Thyroid gland (tissue), 4 donors: ENCODE measurements at regions not wholly inside any gene's neighbourhood (a gene's known extent, or its start where the extent isn't known, plus 50 kb on each side); places are given as distances from the start of the nearest gene placed in this dataset.
"Not testable (repeated sequence)": the region's sequence is repeated elsewhere in the genome, so short reads cannot be mapped to it uniquely, and the experiment has no call there.

Experiments
- POLR2A ChIP-seq, 2 donors: fragments of 450-650 bp; IDR thresholded peaks; one replicate each; pipeline ENCODE4 v1.6.1; 2017; ENCODE audit warnings: antibody characterized with exemption in 2 of 2, mild to moderate bottlenecking in 2 of 2, moderate library complexity in 1 of 2
- TF ChIP-seq, protein P1 (sequence below), 6 experiments: fragments of 200-600 bp in 3 of 6; fragments of 450-650 bp in 3 of 6; sonication (generic) in 3 of 6; IDR thresholded peaks; one replicate each; pipeline ENCODE4 v1.5.1; 2016 to 2019; ENCODE audit warnings: antibody characterized with exemption in 6 of 6, mild to moderate bottlenecking in 2 of 6, inconsistent platforms in 1 of 6, moderate library complexity in 1 of 6

- TF ChIP-seq, protein P1, sequence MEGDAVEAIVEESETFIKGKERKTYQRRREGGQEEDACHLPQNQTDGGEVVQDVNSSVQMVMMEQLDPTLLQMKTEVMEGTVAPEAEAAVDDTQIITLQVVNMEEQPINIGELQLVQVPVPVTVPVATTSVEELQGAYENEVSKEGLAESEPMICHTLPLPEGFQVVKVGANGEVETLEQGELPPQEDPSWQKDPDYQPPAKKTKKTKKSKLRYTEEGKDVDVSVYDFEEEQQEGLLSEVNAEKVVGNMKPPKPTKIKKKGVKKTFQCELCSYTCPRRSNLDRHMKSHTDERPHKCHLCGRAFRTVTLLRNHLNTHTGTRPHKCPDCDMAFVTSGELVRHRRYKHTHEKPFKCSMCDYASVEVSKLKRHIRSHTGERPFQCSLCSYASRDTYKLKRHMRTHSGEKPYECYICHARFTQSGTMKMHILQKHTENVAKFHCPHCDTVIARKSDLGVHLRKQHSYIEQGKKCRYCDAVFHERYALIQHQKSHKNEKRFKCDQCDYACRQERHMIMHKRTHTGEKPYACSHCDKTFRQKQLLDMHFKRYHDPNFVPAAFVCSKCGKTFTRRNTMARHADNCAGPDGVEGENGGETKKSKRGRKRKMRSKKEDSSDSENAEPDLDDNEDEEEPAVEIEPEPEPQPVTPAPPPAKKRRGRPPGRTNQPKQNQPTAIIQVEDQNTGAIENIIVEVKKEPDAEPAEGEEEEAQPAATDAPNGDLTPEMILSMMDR (IDR thresholded peaks at IDR 0.05): not testable (repeated sequence)
- not testable (repeated sequence) for TF ChIP-seq POLR2A (IDR thresholded peaks at IDR 0.05)
Observed at GRCh38 chr9:66765531-66765930, 135.0 kb upstream of the ZNF658 start.
